ENCODE measurements at regions not wholly inside any gene's neighbourhood (a gene's known extent, or its start where the extent isn't known, plus 50 kb on each side); places are given as distances from the start of the nearest gene placed in this dataset.
"Not testable (repeated sequence)": the region's sequence is repeated elsewhere in the genome, so short reads cannot be mapped to it uniquely, and the experiment has no call there.

GRCh38 chr3:87873136-87873535 is 185.7 kb downstream of the CGGBP1 start:
- no peak for DNase-seq (ENCODE audit: low read depth)

DNA sequence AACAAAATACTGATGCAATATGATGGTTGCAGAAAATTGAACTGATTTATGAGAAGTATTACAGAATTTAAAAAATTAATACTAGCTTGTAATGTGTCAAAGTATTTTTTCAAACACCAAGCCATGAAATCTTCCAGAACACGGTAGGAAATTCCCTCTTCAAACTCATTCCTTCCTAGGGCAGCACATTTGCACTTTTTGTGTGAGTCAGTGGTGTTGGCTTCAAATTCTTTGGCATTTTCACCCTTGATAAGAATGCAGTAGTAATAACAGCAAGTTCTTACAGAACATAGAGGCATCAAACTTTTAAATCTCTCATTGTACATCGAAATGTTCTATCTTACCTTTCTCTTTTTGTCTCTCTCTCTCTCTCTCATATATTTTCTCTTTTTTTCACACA is 191.8 kb downstream of the CGGBP1 start:
- no peak for DNase-seq (ENCODE audit: low read depth)

DNA sequence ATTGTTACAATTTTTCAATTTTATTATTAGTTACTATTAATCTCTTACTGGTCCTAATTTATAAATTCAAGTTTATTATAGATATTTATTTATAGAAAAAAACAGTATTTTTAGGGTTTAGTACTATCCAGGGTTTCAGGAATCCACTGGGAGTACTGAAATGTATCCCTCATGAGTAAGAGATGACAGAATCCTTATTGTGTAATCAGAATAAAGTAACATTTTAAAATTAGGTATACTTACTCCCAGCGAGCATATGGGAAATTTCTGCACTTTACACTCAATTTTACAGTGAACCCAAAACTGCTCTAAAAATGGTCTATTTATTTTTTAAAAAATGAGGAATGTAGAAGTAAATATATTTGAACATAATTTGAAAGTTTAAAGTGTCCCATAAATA is 202.7 kb downstream of the CGGBP1 start:
- no peak for DNase-seq (ENCODE audit: low read depth)

DNA sequence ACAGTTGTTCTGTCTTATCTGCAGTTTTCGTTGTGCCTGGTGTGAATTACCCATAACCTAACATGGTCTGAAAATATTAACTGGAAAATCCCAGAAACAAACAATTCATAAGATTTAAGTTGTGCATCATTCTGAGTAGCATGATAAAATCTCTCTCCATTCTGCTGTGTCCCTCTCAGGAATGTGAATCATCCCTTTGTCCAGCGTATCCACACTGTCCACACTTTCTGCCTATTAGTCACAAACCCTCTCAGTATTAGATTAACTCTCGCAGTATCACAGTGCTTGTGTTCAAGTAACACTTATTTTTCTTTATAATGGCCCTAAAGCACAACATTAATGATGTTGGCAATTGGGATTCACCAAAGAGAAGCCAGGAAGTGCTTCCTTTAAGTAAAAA is 203.2 kb downstream of the CGGBP1 start:
- no peak for DNase-seq (ENCODE audit: low read depth)

- no peak for DNase-seq (ENCODE audit: low read depth)
These were observed 203.6 kb downstream of the CGGBP1 start for GRCh38 chr3:87855211-87855610.

GRCh38 chr3:87848003-87848402 is 210.8 kb downstream of the CGGBP1 start:
- DNase-seq (ENCODE audit: low read depth) = no peak

- DNase-seq (ENCODE audit: low read depth) = no peak
These were observed 221.7 kb downstream of the CGGBP1 start for GRCh38 chr3:87837076-87837475.

DNA sequence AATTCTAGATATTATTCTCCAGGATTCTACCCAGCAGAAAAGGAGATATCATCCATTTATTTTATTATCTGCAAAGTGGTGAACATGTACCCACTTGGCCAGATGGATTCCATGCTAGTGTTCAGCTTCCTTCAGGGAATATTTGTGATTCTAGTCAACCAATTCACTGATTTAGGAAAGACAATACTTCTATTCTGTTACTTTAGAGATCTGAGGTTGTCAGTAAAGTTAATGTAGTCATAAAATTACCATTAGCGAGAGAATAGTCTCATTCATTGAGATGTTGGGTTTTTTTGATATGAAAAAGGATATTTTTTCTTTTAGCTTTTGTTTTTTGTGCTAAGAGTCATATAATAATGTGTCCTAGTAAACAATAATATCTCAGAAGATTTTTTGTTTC is 222.8 kb downstream of the CGGBP1 start:
- DNase-seq (ENCODE audit: low read depth) = no peak

GRCh38 chr3:87835236-87835635 is 223.6 kb downstream of the CGGBP1 start:
- no peak for DNase-seq (ENCODE audit: low read depth)

- no peak for DNase-seq (ENCODE audit: low read depth)
These were observed 224.5 kb downstream of the CGGBP1 start for GRCh38 chr3:87834327-87834726.

GRCh38 chr3:87833039-87833377 is 225.8 kb downstream of the CGGBP1 start:
- no peak for DNase-seq (ENCODE audit: low read depth)

GRCh38 chr3:87828046-87828445 is 230.8 kb downstream of the CGGBP1 start:
- DNase-seq (ENCODE audit: low read depth) = no peak

- no peak for DNase-seq (ENCODE audit: low read depth)
These were observed 236.2 kb downstream of the CGGBP1 start for GRCh38 chr3:87822563-87822962.

GRCh38 chr3:87813503-87813902 is 245.3 kb downstream of the CGGBP1 start:
- DNase-seq (ENCODE audit: low read depth) = not testable (repeated sequence)

DNA sequence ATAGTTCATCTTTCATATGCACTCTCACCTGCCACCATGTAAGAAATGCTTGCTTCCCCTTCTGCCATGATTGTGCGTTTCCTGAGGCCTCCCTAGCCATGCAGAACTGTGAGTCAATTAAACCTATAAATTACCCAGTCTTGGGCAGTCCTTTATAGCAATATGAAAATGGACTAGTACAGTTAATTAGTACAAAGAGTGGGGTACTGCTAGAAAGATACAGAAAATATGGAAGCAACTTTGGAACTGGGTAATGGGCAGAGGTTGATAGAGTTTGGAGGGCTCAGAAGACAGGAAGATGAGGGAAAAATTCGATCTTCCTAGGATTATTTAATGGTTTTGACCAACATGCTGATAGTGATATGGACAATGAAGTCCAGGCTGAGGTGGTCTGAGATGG is 246.9 kb downstream of the CGGBP1 start:
- DNase-seq (ENCODE audit: low read depth) = no peak

DNA sequence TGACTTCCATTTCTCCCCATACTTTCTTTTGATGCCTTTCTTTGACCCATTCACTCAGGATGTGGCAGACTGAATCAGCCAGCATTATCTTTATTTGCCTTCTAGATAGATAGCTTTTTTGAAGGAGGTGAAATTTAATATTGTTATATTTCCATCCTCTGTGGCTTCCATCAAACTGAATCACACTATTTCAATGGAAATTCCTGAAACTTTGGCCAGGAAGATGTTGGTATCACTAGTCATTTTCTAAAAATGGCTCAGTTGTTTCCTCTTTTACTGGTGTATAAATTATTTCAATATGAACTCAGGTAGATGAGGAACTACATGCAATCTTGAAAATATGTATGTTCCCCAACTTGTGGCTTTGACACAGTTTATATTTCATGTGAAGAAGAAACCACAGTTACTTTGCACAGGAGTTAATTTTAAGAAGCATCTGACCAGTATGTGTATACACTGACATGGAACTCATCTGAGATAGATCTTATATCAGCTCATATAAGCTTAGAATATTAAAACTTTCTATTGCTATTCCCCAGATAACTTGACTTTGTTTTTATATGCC is 248.3 kb downstream of the CGGBP1 start:
- no peak for DNase-seq (ENCODE audit: low read depth)

- no peak for DNase-seq (ENCODE audit: low read depth)
These were observed 253.1 kb downstream of the CGGBP1 start for GRCh38 chr3:87805670-87806069.

DNA sequence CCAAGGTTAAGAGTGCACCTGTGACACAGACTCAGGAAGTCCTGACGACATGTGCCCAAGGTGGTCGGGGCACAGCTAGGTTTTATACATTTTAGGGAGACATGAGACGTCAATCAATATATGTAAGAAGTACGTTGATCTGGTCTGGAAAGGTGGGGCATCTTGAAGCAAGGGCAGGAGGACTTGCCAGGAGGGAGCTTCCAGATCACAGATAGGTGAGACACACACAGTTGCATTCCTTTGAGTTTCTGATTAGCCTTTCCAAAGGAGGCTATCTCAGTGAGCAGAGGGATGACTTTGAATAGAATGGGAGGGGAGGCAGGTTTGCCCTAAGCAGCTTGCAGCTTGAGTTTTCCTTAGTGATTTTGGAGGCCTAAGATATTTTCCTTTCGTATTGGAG is 257.4 kb downstream of the CGGBP1 start:
- no peak for DNase-seq (ENCODE audit: low read depth)

- no peak for DNase-seq (ENCODE audit: low read depth)
These were observed 258.3 kb downstream of the CGGBP1 start for GRCh38 chr3:87800516-87800915.

DNA sequence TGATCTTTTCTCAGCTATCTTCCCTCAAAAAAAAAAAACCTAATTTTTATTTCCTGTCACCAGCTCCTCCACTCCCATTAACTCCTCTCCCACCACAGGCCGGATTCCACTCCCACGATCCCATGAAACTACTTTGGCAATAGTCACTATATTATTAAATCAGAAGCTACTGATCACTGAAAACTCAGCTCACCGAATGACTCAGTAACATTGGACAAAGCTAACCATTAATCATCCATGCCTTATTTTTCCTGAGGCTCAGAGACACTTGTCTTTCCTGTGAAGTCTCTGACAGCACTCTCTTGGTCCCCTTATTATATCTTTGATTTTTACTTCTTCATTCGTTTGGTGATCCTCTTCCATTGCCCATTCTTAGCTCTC is 260.2 kb downstream of the CGGBP1 start:
- no peak for DNase-seq (ENCODE audit: low read depth)

- no peak for DNase-seq (ENCODE audit: low read depth)
These were observed 260.8 kb downstream of the CGGBP1 start for GRCh38 chr3:87797872-87798566.

DNA sequence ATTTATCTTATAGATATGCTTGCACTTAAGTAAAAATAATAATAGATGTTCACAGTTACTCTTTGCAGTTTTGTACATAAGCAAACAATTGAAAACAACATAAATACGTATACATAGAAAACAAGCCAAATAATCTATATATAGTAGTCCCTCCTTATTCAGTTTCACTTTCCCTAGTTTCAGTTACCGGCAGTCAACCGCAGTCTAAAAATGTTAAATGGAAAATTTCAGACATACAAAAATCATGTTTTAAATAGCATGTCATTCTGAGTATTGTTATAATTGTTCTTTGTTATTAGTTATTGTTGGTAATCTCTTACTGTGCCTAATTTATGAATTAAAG is 262.0 kb downstream of the CGGBP1 start:
- no peak for DNase-seq (ENCODE audit: low read depth)

- no peak for DNase-seq (ENCODE audit: low read depth)
These were observed 262.5 kb downstream of the CGGBP1 start for GRCh38 chr3:87796137-87796842.

- no peak for DNase-seq (ENCODE audit: low read depth)
These were observed 263.1 kb downstream of the CGGBP1 start for GRCh38 chr3:87795701-87796100.

Measured in T-helper 22 cell (primary cell).